ENCODE measurements at regions not wholly inside any gene's neighbourhood (a gene's known extent, or its start where the extent isn't known, plus 50 kb on each side); places are given as distances from the start of the nearest gene placed in this dataset.

DNA sequence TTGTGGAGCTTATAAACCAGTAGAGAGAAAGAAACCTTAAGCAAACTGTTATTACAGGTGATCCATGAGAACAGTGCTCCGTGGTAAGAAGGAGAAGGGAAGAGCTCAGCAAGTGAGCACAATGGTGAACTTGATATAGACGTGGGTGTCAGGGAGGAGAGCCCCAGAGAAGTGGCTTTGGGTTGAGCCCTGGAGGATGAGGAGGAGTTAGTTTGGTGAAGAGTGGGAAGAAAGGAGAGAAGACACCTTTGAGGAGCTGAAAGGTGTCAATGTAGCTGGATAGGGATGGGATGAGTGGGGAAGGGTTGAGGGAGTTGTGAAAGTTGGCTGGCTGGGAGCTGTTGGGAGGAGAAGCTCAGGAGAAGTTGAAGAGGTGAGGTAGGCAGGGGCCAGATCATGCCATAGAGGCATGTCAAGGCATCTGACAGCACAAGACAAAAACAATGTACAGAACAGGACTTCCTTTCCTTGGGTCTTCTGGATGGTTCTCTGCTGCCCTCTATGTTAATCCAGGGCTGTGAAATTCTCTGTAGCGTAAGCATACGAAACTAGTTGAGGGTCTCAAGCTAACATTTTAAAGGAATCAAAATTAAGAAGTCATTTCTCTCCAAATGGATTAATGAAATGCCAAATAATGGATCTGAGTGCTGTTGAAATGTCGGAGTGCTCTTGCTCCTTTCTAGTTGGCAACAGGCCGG is 501.9 kb downstream of the KDM4C start:
- Histone ChIP-seq H3K9ac (ENCODE audit: low read length) (no peak overlapping the region), H3K79me2 (ENCODE audit: insufficient read depth, low read length) (no peaks in the 10 kb centered on the region), H3K9me3 (ENCODE audit: insufficient read depth, low read length) (no peaks in the 10 kb centered on the region), H3K36me3 (ENCODE audit: low read length) (no peaks in the 10 kb centered on the region), H3K4me3 (ENCODE audit: insufficient read depth, low read length, poor library complexity, severe bottlenecking) (no peak overlapping the region), H3F3A (ENCODE audit: insufficient read depth) (no peaks in the 10 kb centered on the region), H2AFZ (ENCODE audit: low read depth, low read length, severe bottlenecking) (no peak overlapping the region), H3K27ac (ENCODE audit: low read depth, low read length) (no peak overlapping the region), H3K27me3 (ENCODE audit: low read length) (no peaks in the 10 kb centered on the region), H4K20me1 (ENCODE audit: low read depth, low read length) (no peaks in the 10 kb centered on the region), H3K4me2 (ENCODE audit: low read depth, low read length, poor library complexity, severe bottlenecking) (no peak overlapping the region), H3K9me2 (replicated peaks; ENCODE audit: insufficient read depth, low read length) (no peaks in the 10 kb centered on the region)
- TF ChIP-seq EZH2phosphoT487 (conservative IDR thresholded peaks at IDR 0.05; ENCODE audit: low read length), result no peak
- TF ChIP-seq, protein P1, sequence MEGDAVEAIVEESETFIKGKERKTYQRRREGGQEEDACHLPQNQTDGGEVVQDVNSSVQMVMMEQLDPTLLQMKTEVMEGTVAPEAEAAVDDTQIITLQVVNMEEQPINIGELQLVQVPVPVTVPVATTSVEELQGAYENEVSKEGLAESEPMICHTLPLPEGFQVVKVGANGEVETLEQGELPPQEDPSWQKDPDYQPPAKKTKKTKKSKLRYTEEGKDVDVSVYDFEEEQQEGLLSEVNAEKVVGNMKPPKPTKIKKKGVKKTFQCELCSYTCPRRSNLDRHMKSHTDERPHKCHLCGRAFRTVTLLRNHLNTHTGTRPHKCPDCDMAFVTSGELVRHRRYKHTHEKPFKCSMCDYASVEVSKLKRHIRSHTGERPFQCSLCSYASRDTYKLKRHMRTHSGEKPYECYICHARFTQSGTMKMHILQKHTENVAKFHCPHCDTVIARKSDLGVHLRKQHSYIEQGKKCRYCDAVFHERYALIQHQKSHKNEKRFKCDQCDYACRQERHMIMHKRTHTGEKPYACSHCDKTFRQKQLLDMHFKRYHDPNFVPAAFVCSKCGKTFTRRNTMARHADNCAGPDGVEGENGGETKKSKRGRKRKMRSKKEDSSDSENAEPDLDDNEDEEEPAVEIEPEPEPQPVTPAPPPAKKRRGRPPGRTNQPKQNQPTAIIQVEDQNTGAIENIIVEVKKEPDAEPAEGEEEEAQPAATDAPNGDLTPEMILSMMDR (IDR thresholded peaks at IDR 0.05; ENCODE audit: insufficient read depth, low read length, poor library complexity, severe bottlenecking), result no peak

DNA sequence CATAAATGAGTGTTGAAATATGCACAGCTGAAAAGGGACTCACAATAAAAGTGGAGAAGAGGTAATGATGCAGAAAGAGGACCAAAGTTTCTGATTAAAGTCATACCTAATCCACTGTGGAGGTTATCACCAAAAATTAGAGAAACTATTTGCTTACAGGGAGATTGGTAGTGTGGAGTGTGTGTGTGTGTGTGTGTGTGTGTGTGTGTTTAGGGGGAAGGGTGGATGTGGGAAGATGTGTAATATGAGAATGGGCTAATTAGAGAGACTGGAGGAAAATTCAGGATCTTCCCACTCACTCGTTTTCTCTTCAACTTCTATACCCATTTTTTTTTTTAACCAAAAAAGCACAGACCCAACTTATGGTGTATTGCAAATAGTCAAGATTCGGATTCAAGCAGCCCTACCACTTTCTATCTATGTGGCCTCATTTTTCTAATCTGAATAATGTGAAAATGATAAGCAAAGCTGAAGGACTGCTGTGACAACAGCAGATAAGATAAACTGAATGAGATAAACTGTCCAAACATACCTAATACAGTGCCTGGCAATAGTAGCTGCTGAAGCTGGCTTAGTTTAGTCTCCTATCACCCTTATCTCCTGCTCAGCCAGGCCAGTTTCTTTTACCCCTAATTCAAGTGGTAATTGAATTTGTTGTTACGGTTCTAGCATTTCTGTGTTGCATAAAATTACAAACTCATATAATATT is 501.1 kb downstream of the KDM4C start:
- H3K4me3 ChIP-seq (ENCODE audit: insufficient read depth, low read length, poor library complexity, severe bottlenecking), result no peak overlapping the region
- H3K27me3 ChIP-seq (ENCODE audit: low read length), result no peaks in the 10 kb centered on the region
- no peaks in the 10 kb centered on the region for H3K36me3 ChIP-seq (ENCODE audit: low read length)
- TF ChIP-seq, protein P1 (IDR thresholded peaks at IDR 0.05; ENCODE audit: insufficient read depth, low read length, poor library complexity, severe bottlenecking), result no peak
- TF ChIP-seq EZH2phosphoT487 (conservative IDR thresholded peaks at IDR 0.05; ENCODE audit: low read length), result no peak
- H3K9me3 ChIP-seq (ENCODE audit: insufficient read depth, low read length), result no peaks in the 10 kb centered on the region
- no peaks in the 10 kb centered on the region for H3K79me2 ChIP-seq (ENCODE audit: insufficient read depth, low read length)
- no peak overlapping the region for H3K27ac ChIP-seq (ENCODE audit: low read depth, low read length)
- no peaks in the 10 kb centered on the region for H3K9me2 ChIP-seq (replicated peaks; ENCODE audit: insufficient read depth, low read length)
- no peak overlapping the region for H3K4me2 ChIP-seq (ENCODE audit: low read depth, low read length, poor library complexity, severe bottlenecking)
- H2AFZ ChIP-seq (ENCODE audit: low read depth, low read length, severe bottlenecking), result no peak overlapping the region
- no peaks in the 10 kb centered on the region for H4K20me1 ChIP-seq (ENCODE audit: low read depth, low read length)
- no peak overlapping the region for H3K9ac ChIP-seq (ENCODE audit: low read length)
- H3F3A ChIP-seq (ENCODE audit: insufficient read depth), result no peaks in the 10 kb centered on the region

DNA sequence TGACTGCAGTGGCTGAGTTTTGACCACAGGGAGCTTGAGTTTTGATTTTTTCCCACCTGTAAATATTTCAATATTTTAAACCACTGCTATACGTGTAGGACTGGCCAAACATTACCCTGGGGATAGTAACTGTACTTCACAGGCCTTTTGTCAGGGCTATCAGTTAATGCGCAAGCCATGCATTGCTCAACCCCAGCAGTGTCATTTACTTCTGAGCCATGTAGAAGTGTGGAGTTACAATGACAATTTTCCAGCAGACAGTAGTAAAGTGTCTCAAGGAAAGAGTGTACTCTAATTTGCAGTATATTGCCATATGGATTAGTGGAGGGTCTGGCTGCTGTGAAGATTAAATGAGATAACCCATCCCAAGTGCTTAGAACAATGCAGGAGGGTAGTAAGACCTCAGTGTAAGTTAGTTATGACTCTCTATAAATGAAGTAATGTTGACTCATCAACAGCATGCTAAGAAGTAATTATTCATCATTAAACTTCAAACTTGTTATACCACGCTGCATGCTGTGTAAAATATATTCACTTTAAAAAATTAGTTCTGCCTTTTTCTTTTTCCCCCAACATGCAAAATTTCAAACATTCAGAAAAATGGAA is 489.2 kb downstream of the KDM4C start:
- H3K27me3 ChIP-seq (ENCODE audit: low read length), result no peaks in the 10 kb centered on the region
- no peaks in the 10 kb centered on the region for H4K20me1 ChIP-seq (ENCODE audit: low read depth, low read length)
- H3K4me2 ChIP-seq (ENCODE audit: low read depth, low read length, poor library complexity, severe bottlenecking), result no peak overlapping the region
- no peaks in the 10 kb centered on the region for H3K79me2 ChIP-seq (ENCODE audit: insufficient read depth, low read length)
- H3K9me2 ChIP-seq (replicated peaks; ENCODE audit: insufficient read depth, low read length), result no peaks in the 10 kb centered on the region
- no peaks in the 10 kb centered on the region for H3K36me3 ChIP-seq (ENCODE audit: low read length)
- H3F3A ChIP-seq (ENCODE audit: insufficient read depth), result no peaks in the 10 kb centered on the region
- H3K9ac ChIP-seq (ENCODE audit: low read length), result no peak overlapping the region
- no peak overlapping the region for H3K4me3 ChIP-seq (ENCODE audit: insufficient read depth, low read length, poor library complexity, severe bottlenecking)
- no peaks in the 10 kb centered on the region for H3K9me3 ChIP-seq (ENCODE audit: insufficient read depth, low read length)
- H3K27ac ChIP-seq (ENCODE audit: low read depth, low read length), result no peak overlapping the region
- H2AFZ ChIP-seq (ENCODE audit: low read depth, low read length, severe bottlenecking), result no peak overlapping the region
- TF ChIP-seq EZH2phosphoT487 (conservative IDR thresholded peaks at IDR 0.05; ENCODE audit: low read length), result no peak
- TF ChIP-seq, protein P1 (IDR thresholded peaks at IDR 0.05; ENCODE audit: insufficient read depth, low read length, poor library complexity, severe bottlenecking), result no peak

Measured in SU-DHL-6 (cell line).